NOMO-1 treated with DMSO at 0.1 percent for 48 hours (cell line): ENCODE measurements at regions not wholly inside any gene's neighbourhood (a gene's known extent, or its start where the extent isn't known, plus 50 kb on each side); places are given as distances from the start of the nearest gene placed in this dataset.

Source experiments
- DNase-seq: peaks from one replicate; lab custom pipeline; 2025; ENCODE audit not compliant: unreplicated experiment; lab: John Stamatoyannopoulos, UW

DNA sequence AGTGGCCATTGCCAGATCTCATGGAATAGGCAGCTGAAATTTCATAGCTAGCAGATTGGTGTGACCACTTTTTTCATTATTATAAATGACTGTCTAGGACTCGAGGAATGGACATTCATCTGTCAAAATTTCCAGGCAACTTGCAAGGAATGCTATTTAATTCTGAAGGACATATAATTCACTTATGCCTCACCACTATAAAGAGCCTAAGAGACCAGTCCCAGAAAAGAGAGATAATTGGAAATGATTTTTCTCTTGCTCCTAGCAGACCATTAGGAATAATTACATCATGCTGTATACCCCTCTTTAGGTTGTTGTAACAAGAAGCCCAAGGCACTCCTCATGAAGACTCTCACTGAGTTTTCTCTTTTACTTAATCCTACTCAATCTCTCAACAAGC lies 557.4 kb upstream of the RAB6C start:
- DNase-seq: no peak

DNA sequence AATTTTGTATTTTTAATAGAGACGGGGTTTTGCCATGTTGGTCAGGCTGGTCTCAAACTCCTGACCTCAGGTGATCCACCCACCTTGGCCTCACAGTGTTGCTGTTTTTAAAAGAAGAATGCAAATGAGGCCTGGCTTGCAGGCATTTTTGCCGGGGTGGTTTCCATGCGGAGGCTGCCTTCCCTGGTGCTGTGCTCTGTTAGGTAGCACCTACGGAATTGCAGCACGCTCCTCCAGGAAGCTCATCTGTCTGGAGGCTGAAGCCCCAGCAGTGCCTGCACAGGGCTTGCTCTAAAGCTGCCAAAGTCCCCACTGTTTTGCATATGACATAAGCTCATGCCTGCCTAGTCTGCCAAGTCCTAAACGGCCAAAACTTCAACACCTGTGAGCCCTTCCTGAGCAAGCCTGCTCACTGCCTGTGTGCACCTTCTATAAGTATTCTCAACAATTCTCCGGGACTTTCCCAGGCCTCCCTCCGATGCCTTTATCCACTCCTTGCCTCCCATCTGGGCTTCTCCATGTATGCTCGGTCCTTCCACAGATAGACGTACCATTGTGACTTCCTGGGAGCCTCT lies 551.3 kb upstream of the RAB6C start:
- DNase-seq: no peak

DNA sequence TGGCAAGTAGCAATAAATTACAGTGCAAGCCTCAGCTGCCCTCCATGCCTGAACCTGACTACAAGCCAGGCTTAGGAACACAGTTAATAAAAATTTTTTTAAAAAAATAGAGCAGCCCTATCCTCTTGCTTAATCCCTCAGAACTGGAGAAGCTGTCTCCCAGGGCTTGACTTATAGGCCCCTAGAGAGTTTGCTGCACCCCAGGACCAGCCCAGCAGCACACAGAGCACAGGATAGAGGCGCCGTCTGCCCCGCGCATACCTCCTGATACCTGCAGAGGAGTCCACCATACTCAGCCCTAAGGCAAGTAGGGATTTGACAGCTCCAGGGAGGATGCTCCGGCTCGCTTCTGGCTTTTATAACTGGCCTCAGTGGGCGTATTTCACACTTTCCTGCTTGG lies 548.6 kb upstream of the RAB6C start:
- no peak for DNase-seq

DNA sequence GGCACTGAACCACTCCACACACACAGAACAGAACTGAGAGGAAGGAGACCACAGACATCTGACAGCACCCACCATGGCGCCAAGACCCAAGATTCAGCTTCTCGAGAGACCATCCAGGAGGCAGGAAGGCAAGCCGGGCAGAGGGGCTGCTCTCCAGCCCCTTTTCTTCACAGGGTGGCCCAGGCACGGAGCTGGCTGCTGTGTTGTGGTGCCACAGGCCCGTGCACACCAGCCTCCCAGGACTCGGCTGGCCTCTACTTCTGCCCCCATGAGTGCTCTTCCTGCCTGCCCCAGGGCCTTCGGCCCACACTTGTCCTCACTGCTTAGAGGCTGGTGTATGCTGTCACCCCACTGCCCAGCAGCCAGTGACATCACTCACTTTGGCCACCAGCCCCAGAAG lies 547.6 kb upstream of the RAB6C start:
- DNase-seq: no peak

DNA sequence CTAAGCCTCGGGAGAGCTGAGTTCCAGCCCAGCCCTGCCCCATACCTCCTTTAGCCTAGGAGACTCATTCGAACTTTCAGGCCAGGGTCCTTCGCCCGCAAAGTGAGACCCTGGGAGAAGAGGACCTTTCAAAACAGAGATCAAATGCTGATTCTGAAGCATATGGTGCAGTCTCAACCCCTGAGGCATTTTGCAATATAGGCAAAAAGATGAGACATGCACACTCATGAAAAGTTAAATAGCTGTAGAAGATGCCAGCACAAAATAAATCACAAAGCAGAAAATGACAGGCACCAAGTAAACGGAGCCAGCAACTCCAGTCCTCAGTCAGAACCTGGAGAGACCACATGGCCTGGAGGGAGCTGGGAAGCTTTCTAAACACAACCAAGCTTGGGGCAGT lies 542.7 kb upstream of the RAB6C start:
- no peak for DNase-seq

DNA sequence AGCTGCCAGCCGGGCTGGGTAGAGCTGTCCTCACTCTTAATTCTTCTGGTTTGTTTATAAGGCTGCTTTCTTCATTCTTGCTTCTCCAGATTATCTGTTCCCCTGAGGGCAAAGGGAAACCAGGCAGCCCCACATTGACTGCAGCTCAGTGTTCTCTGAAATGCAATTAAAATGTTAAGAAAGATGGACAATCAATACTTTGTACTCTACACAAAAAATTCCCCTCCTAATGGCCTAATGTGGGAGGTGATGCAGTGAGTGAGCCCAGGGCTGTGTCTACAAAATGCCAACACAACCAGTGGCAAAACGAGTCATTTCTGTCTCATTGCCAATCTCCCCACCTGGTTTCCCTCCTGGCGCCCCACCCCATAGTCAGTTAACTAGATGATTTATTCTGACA lies 541.7 kb upstream of the RAB6C start:
- DNase-seq: no peak

DNA sequence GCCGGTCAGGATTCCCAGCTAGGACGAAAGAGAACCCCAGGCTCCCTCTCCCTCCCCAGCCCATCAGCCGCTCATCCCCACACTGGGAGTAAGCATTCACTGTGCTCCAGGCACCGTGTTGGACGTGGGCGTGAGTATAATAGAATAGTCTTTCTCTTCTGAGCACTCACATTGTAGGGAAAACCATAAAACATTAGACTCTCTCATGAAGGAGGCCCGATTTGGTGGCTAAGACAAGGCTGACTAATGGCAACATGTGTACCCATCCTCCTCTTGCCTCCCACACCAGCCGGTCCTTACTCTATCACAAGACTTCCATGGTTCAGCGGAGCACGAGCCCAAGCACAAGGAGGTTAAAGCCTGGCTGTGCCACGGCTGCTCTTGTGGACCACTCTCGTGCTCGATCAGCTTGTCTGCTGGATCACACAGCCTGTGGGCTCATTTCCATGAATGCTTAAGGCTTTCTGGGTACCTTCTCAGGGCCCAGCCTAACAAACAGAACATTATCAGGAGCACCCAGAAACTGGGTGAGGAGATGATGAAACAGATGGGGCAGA lies 540.9 kb upstream of the RAB6C start:
- DNase-seq: no peak

DNA sequence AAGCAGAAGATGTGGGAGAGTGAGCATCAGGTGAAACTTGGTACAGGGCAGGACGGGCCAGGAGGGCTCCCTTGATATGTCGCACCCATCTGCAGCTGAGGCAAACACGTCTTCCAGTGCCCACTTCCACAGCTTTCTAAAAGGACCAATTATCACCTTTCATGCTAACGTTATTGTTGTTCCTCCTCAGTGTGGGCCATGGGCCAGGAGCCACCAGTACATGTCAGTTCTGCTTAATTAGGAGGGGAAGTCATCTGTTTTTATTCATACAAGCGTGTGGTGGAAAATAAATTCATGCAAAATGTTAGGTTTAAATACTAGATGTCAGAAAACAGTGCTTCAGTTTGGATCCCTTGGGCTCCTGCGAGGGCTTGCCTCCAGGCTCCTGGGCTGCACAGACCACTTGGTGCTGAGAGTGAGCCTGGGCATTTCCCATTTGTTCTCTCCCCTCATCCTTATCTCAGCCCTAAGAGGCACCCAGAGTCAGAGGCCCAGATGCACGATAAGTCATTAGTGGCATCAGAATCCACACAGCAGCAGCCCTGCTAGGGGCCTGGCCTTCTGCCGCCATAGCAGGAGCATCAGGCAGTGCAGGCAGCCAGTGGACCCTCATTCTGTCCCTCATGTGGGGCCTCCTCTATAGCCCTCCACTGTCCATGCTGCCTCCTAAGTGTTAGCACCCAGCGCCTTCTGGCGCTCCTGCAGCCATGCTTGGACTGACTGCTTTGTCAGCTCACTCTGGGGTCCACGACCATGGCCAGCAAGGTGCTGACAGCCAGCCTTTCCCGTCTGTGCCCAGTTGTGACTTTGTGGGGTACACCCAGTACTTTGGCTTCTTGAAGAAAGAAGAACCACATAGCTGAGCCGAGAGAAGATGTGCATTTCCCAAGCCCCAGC lies 539.8 kb upstream of the RAB6C start:
- no peak for DNase-seq

DNA sequence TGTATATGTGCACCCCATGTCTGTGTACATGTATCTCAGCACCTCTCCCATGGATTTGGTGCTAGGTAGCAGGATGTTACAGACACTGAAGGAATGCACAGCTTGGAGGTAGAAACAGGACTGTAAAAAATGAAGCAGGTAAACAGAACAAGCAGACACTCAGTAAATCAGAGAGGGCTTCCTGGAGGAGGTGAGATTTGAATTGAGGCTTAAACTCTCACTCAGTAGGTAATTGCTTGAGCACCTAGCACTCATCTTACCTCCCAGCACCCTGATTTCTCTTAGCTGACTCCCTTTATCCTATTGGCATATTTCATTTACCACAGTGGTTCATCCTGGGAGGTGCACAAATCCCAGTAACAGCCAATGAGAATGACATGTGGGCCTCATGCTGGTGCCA lies 537.9 kb upstream of the RAB6C start:
- no peak for DNase-seq

DNA sequence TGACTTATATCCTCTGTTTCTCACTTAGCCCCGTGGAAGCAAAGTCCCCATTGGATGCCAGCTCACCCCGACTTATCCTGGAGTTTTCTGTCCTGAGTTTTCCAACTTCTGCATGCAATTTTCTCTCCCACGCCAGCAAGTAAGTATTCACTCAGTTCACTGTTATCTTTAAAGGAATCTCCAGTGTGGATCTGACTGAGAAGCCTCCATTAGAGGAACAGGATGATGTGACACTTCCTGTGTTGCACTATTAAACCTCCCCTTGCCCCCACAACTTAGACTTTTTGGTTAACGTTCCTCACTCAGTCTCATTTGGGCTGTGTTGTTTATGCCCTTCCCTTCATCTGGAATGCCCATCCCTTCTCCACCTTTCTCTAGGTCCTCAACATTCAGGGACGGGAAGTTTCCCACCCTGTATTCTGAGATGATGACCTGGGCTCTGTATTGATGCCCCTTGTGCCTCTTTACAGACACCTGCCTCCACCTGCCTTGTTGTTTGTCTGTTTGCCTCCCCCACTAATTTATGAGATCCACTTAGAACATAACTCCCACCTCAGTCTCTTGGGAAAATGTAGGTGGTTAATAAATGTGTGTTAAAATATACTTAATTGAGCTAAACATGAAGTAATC lies 536.1 kb upstream of the RAB6C start:
- DNase-seq: no peak

DNA sequence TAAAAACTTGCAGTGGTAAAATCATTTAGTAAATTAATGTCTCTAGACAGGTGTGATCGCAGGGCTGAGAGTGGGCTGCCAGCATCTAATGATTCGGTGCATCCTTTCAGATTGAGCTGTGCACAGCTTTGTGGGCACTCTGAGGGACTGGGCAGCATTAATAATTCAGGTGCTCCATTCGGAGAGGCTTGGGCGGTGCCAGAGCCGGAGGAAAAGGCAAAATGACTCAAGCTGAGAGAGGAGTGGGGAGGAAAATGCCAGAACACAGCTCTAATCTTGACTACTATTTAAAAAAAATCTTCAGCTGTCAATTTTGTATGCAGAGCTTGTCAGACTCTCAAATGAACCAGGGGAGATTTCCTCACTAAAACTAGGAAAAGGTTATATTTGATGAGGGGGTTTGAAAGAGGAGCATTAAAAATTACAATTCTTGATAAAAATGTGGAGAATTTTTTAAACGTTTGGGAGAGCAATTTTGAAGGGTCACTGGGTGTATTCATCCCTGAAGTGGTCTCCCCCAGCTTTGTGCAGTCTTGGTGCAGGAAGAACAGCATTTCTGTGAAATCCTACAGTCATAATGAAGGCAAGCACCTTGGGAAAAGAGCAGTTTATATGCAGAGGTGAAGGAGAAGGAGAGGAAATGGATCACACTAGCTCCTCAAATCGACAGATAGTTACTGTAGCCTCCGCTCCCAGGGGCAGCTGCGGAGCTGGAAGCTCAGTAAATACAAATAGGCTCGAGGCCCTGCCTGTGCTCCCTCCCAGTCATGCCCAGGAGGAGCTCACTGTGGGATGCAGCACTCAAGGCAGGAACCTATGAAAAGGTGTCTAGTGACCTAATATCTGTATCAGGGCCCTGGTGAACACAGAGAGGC lies 535.4 kb upstream of the RAB6C start:
- no peak for DNase-seq

DNA sequence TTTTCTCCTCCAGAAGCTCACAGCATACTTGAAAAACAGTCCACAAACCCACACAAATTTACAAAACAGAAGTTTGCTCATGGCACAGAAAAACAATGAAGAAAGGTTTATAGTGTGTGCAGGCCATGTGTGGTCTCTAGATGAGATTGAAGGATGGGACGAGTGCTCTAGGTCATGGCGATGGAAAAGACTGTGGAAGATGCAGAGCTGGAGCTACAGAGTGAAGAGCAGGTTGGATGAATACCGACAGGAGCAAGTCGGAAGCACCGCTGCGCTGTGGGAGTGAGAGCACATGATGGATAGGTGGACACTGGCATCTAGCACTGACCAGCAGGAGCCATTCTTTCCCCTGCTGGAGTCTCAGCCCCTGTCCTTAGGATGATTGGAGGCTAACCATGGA lies 534.7 kb upstream of the RAB6C start:
- DNase-seq: no peak

DNA sequence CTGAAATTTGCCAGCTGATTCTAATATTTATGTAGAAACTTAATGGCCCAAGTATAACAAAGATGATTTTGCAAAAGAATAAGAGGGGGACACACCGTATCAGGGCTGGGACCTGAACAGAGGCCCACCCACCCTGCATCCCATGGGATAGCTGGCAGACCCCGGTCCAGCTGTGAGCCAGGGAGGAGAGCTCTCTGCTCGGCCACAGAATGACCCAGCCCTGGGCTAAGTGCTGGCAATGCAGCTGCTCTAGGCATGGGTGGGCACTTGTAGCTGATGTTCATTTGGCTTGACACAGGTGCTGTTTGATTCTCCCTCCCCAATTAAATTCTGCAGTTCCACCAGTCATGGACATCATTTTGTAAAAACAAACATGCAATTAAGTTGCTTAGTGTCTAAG lies 522.8 kb upstream of the RAB6C start:
- DNase-seq: no peak

DNA sequence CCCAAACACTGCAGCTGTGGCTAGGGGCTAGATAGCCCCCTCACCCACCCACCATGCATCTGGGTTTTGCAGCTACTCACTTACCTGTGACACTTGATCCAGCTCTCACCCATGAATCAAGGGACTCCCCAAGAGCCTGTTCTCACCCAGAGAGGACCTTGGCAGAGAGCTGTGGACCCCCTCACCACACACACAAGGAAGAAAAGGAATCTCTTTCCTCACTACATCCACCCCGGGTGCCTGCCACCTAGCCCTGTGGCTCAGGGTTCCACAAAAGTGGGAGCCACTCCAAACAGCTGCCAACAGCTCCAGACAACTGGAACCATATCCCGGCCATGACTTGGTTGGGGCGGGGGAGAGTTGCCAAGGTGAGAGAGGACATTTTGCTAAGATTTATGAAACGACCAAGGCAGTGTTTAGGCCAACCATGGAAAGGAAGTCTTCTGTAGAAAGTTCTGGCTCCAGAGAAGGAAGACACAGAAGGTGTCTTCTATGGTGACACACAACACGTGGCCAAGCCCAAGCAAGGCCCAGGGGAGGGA lies 522.1 kb upstream of the RAB6C start:
- DNase-seq: no peak

DNA sequence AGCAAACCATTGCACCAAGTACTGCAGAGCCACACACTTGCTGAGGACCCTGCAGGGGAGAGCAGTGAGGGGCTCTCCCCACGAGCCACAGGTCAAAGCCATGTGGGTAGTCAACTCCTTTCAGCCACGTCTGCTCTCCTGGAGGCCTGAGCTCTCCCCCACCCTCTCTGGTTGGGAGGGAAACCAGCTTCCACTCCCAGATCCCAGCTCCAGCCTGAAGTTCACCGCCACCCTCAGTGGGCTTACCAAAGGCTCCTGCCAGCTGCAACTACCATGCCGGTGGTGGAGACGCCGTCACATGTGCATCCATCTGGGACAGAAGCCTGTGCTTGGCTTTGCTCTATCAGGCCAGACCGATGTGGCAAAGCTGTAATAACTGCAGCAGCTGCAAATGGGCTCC lies 521.5 kb upstream of the RAB6C start:
- DNase-seq: no peak

DNA sequence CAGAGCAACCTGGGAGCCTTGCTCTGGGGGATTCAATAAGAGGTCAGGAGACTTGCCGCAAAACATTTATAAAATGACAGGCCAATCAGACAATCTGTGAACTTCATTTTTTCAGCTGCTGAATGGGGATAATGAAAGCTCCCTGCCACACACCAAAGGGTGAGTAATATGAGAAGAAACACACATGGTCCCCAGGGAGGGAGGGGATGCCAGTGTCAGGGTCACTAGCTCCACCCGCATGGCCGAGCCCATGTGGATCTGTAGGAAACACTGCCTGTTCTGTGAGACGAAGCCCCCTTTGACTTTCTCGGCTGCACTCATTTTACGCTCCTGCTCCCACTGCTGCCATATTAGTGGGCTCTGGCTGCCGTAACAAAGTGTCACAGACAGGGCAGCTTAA lies 521.0 kb upstream of the RAB6C start:
- no peak for DNase-seq

DNA sequence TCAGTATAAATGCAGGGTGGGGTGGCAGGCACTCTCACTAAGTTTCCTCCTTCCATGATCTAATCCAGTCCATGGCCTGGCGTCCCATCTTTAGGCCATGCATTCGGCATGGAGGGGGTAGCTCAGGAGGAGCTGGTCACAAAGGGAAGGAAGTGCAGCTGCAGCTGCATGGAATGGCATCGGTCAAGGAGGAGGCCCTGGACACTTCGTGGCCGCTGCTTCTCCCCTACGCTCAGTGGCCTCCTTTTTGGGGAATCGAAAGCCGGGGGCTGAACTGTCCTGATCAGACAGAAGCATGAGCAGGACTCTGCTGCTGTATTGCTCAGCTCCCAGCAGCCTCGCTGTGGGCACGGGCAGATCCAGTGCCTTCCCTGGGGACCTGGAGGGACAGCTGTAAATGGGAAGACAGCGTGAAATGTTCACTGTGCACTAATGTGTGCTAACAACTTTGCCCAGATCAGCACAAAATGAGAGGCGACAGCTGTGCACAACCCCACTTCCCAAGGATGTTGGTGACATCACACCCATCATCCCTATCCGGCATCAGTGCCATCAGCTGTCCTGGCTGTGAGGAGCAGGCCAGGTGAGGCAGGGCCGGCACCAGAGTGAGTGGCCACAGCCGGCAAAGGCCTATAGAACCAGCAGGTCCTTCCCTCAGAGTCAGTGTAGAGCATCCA lies 520.1 kb upstream of the RAB6C start:
- no peak for DNase-seq

DNA sequence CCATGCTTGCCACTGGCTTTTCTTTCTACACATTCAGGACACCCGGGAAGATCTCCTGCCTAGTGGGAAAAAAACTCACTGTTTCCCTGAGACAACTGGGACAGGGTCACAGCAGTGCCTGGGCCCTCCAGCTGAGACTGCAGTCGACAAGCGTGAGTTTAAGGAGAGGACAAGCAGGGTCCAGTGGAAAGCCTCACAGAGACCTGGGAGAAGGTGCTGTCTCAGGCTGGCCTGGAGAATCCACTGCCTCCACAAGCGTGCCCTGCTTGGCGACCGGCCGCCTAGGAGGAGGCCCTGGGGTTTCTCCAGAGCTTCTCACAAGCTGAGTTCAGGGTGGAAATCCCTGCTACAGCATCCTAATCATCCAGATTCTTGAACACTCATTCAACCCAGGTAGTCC lies 519.6 kb upstream of the RAB6C start:
- no peak for DNase-seq

DNA sequence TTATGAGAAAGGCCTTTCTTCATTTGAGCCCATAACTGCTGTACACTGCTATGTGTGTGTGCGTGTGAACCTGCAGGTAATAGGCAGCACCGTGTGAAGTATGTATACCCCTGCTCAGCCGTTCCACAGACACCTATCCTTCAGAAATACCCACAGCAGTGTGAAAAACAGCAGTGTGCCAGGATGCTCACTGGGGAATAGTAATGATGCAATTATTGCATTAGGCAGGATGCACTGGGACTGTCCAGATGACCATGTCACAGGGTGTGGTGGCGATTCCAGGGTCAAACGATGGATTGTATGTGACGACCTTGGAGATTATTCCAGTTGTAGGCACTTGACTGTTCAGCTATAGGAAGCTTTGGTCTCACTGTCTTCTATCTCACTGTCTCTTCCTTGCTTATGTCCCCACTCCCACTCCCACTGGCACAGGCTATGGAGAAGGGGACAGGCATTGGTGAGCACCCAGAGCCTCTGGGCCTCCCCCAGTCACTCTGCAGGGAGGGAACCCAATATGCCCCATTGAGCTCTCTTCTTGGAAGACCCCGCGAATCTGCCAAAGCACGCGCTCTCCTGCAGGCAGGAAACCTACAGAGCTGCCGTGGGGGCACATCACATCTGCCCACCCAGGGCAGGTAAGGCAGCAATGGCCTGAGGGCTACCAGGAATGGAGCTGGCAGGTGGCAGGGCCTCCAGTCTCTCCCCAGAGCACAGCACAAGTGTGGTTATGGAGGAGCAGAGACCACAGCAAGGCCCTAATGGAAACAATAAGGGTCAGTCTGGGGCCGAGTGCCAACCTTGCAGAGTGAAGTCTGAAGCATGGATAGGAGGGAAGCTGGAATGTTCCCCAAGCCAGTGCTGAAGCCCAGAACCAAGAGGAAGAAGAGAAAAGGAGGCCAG lies 518.9 kb upstream of the RAB6C start:
- no peak for DNase-seq
